SU-DHL-6 (cell line): ENCODE measurements at regions not wholly inside any gene's neighbourhood (a gene's known extent, or its start where the extent isn't known, plus 50 kb on each side); places are given as distances from the start of the nearest gene placed in this dataset.

ENCODE experiments used
- EZH2phosphoT487 ChIP-seq: fragments of 200-600 bp; sonication (generic), shearing (Covaris generic); conservative IDR thresholded peaks from 2 replicates; pipeline ENCODE4 v1.6.1; 2018; ENCODE audit warnings: mild to moderate bottlenecking, antibody characterized with exemption, low read length, moderate library complexity, mixed read lengths
- TF ChIP-seq, protein P1 (sequence below): fragments of 200-600 bp; sonication (generic); IDR thresholded peaks from one replicate; pipeline ENCODE4 v1.5.1; 2017; ENCODE audit warnings: antibody characterized with exemption, mild to moderate bottlenecking, low read length, moderate library complexity; ENCODE audit not compliant: insufficient read depth, poor library complexity, severe bottlenecking

DNA sequence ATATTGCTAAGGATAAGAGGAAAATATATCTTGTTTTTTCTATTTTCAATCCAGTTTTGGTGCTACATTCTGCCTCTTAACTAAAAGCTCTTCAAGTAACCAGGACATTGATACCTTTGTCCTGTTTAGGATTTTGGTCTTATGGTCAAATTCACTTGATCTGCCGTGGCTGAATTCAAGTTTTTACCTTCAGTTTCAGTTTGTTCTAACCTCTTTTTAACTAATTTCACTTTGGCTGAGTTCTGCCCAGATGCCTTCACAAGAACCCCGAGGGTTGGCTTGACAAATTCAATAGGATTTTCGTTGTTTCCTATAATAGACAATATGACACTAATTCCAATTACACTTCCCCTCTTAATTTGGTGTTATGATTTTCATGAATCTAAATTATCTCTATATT is 84.5 kb upstream of the C1orf21 start:
- TF ChIP-seq, protein P1, sequence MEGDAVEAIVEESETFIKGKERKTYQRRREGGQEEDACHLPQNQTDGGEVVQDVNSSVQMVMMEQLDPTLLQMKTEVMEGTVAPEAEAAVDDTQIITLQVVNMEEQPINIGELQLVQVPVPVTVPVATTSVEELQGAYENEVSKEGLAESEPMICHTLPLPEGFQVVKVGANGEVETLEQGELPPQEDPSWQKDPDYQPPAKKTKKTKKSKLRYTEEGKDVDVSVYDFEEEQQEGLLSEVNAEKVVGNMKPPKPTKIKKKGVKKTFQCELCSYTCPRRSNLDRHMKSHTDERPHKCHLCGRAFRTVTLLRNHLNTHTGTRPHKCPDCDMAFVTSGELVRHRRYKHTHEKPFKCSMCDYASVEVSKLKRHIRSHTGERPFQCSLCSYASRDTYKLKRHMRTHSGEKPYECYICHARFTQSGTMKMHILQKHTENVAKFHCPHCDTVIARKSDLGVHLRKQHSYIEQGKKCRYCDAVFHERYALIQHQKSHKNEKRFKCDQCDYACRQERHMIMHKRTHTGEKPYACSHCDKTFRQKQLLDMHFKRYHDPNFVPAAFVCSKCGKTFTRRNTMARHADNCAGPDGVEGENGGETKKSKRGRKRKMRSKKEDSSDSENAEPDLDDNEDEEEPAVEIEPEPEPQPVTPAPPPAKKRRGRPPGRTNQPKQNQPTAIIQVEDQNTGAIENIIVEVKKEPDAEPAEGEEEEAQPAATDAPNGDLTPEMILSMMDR: no peak
- TF ChIP-seq EZH2phosphoT487: no peak
